IPS DF 6.9 (cell line): ENCODE measurements at regions not wholly inside any gene's neighbourhood (a gene's known extent, or its start where the extent isn't known, plus 50 kb on each side); places are given as distances from the start of the nearest gene placed in this dataset.

Source experiments
- DNase-seq: peaks from one replicate; pipeline ENCODE4 v3.0.0-alpha.2; 2013; ENCODE audit warnings: low read depth, low spot score
- H3K27ac ChIP-seq: one replicate; pipeline ENCODE4 v1.5.1; 2013; ENCODE audit warnings: low read length, control low read depth
- H3K27me3 ChIP-seq: 2 replicates; pipeline ENCODE4 v1.6.1; 2013; ENCODE audit warnings: mild to moderate bottlenecking, low read length; ENCODE audit not compliant: control insufficient read depth, insufficient read depth
- H3K36me3 ChIP-seq: 2 replicates; pipeline ENCODE4 v1.6.1; 2013; ENCODE audit warnings: low read length; ENCODE audit not compliant: control insufficient read depth, insufficient read depth
- H3K4me1 ChIP-seq: 2 replicates; pipeline ENCODE4 v1.6.1; 2013; ENCODE audit warnings: low read length; ENCODE audit not compliant: control insufficient read depth, insufficient read depth
- H3K4me3 ChIP-seq: 2 replicates; pipeline ENCODE4 v1.5.1; 2013; ENCODE audit warnings: mild to moderate bottlenecking, low read length
- H3K9me3 ChIP-seq: 2 replicates; pipeline ENCODE4 v1.6.1; 2013; ENCODE audit warnings: low read length, inconsistent platforms; ENCODE audit not compliant: control insufficient read depth, insufficient read depth
- WGBS: extraction: QIAGEN DNeasy Blood & Tissue Kit; methylation state at CpG from one replicate; pipeline ENCODE4 v1.1.7; 2013; ENCODE audit warnings: mixed read lengths, missing lambda C conversion rate; ENCODE audit not compliant: insufficient read length, insufficient coverage; 5-methylcytosine and 5-hydroxymethylcytosine counted together

DNA sequence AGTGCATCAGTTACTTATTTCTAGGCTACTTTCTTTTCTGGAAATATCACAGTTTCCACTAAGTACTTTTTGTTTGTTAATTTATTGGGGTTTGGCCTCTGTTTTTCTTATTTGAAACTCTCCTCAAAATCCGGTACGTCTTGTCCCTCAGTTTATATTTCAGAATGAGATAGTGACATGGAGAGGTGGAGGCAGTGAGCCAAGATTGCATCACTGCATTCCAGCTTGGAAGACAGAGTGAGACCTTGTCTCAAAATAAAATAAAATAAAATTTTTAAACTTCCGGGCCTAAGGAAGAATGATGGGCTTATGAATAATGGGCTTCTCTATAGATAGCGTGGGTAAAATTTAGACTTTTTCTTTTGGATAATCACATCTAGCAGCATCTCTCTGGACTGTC, 567.8 kb downstream of the TRIML1 start:
- no peaks in the 10 kb centered on the region for H3K4me1 ChIP-seq
- no CpG with 5 or more reads among the region's 4 CpGs for WGBS
- no peak overlapping the region for H3K27ac ChIP-seq
- no peaks in the 10 kb centered on the region for H3K27me3 ChIP-seq
- H3K36me3 ChIP-seq, result no peaks in the 10 kb centered on the region
- DNase-seq, result no peak
- H3K4me3 ChIP-seq, result no peak overlapping the region
- H3K9me3 ChIP-seq, result no peaks in the 10 kb centered on the region

DNA sequence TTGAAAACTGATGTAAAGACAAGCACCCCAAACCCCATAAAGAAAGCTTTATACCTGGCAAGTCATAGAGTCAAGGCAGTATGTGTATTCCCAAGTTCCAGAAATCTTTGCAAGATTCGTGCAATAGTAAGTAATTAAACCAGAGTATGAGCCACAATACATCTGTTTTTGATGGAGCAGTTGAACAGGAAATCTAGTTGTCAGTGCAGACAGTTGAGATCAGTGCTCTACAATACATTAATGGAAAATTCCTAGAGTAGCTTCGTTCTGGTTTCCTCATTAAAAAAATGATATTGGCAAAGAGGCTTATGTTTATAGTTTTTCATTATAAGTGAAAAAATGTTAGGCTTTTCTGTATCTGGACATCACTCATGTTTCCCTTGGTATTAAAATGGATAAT, 575.3 kb downstream of the TRIML1 start:
- Histone ChIP-seq H3K27ac (no peak overlapping the region), H3K9me3 (no peaks in the 10 kb centered on the region), H3K27me3 (no peaks in the 10 kb centered on the region), H3K36me3 (no peaks in the 10 kb centered on the region), H3K4me3 (no peak overlapping the region), H3K4me1 (no peaks in the 10 kb centered on the region)
- WGBS, result no CpG with 5 or more reads among the region's 2 CpGs
- no peak for DNase-seq

DNA sequence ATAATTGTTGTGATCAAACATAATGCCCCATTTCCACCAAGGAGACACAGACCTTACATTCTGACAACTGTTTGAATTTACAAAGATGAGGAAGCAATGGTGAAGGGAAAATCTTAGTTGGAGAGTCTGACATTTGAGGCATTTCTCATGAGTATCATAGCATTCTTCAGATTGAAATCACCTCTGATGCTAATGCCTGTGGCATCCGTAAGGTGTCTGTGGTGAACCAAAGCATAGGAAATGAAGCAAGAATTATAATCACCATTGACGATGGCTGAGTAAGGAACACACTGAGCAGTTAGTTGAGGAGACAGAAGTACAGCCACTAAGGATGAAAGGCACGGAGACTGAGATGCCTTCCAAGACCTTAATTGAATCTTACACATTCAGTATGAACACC, 575.7 kb downstream of the TRIML1 start:
- no peaks in the 10 kb centered on the region for H3K4me1 ChIP-seq
- no peaks in the 10 kb centered on the region for H3K36me3 ChIP-seq
- no peak overlapping the region for H3K4me3 ChIP-seq
- WGBS, result no CpG with 5 or more reads among the region's 3 CpGs
- DNase-seq, result no peak
- H3K27me3 ChIP-seq, result no peaks in the 10 kb centered on the region
- no peak overlapping the region for H3K27ac ChIP-seq
- H3K9me3 ChIP-seq, result no peaks in the 10 kb centered on the region

GRCh38 chr4:188717661-188718060, 578.4 kb downstream of the TRIML1 start:
- H3K9me3 ChIP-seq, result no peaks in the 10 kb centered on the region
- H3K36me3 ChIP-seq, result no peaks in the 10 kb centered on the region
- H3K4me3 ChIP-seq, result no peak overlapping the region
- no peak overlapping the region for H3K27ac ChIP-seq
- no peak for DNase-seq
- H3K27me3 ChIP-seq, result no peaks in the 10 kb centered on the region
- no CpG with 5 or more reads among the region's 2 CpGs for WGBS
- H3K4me1 ChIP-seq, result no peaks in the 10 kb centered on the region

DNA sequence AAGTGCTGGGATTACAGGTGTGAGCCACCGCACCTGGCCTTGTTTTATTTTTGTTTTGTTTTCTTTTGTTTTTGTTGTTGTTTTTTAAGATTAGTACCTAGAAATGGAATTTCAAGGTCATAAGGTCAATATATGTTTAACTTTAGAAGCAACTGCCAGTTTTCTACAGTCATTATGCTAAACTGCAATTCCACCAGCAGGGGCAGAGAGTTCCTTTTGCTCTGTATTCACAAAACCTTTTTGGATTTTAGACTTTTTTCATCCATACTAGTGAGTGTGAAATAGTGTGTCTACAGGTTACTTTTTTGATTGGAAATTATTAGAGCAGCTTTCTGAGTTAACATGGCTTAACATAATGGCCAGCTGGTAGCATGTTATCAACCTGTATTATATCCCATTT, 580.6 kb downstream of the TRIML1 start:
- no peak overlapping the region for H3K27ac ChIP-seq
- H3K4me3 ChIP-seq, result no peak overlapping the region
- no peaks in the 10 kb centered on the region for H3K36me3 ChIP-seq
- no peaks in the 10 kb centered on the region for H3K4me1 ChIP-seq
- no peaks in the 10 kb centered on the region for H3K9me3 ChIP-seq
- WGBS, result no CpG with 5 or more reads among the region's 1 CpG
- no peaks in the 10 kb centered on the region for H3K27me3 ChIP-seq
- no peak for DNase-seq

GRCh38 chr4:188722911-188723310, 583.7 kb downstream of the TRIML1 start:
- DNase-seq, result no peak
- Histone ChIP-seq H3K27ac (no peak overlapping the region), H3K4me1 (no peaks in the 10 kb centered on the region), H3K27me3 (no peaks in the 10 kb centered on the region), H3K9me3 (no peaks in the 10 kb centered on the region), H3K36me3 (no peaks in the 10 kb centered on the region), H3K4me3 (no peak overlapping the region)

- Histone ChIP-seq H3K27ac (no peak overlapping the region), H3K36me3 (no peaks in the 10 kb centered on the region), H3K4me1 (no peaks in the 10 kb centered on the region), H3K27me3 (no peaks in the 10 kb centered on the region), H3K9me3 (no peaks in the 10 kb centered on the region), H3K4me3 (no peak overlapping the region)
- no peak for DNase-seq
- no CpG with 5 or more reads among the region's 1 CpG for WGBS
Measured at GRCh38 chr4:188727746-188728145, 588.5 kb downstream of the TRIML1 start.

DNA sequence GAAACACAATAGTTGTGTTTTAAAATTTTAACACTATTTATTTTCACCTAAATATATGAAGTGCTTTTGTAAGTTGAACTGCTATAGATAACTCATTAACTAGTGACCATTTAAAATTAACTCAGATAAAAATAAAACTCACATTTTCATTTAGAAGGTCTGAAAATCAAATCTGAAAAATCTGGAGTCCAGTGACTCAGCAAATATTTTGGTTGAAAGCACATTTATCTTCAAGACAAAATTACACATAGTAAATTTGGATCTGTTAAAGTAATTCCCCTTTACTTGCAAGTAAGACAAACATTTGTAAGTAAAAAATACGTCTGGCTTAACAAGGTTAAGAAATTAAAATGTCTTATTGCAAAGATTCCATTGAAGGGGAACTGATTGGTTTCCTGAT, 589.1 kb downstream of the TRIML1 start:
- H3K36me3 ChIP-seq, result no peaks in the 10 kb centered on the region
- no CpG with 5 or more reads among the region's 1 CpG for WGBS
- DNase-seq, result no peak

DNA sequence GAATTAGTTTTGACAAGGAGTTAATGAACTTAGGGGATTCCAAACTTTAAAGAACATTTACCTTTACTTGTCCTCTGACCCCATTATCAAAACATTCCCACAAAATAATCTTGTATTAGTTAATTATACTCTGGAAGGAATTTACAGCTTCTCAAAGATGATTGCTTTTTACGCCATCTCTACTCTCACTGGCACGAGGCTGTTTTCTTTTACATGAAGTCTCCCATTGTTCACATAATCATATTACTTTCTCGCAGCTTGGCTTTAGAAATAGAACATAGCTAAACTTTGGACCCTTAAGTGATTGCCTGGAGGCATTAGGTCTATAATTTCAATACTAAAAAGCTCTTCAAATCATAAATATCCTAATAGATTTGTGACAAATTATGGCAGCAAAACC, 592.9 kb downstream of the TRIML1 start:
- H3K27me3 ChIP-seq, result no peaks in the 10 kb centered on the region
- no peaks in the 10 kb centered on the region for H3K36me3 ChIP-seq
- H3K4me1 ChIP-seq, result no peaks in the 10 kb centered on the region
- no peak overlapping the region for H3K27ac ChIP-seq
- no CpG with 5 or more reads among the region's 3 CpGs for WGBS
- DNase-seq, result no peak
- H3K4me3 ChIP-seq, result no peak overlapping the region
- H3K9me3 ChIP-seq, result no peaks in the 10 kb centered on the region

More for the DNA sequence above, 589.1 kb downstream of the TRIML1 start:
- no peak overlapping the region for H3K4me3 ChIP-seq
- no peaks in the 10 kb centered on the region for H3K4me1 ChIP-seq
- H3K9me3 ChIP-seq, result no peaks in the 10 kb centered on the region
- no peak overlapping the region for H3K27ac ChIP-seq
- H3K27me3 ChIP-seq, result no peaks in the 10 kb centered on the region

GRCh38 chr4:188735082-188735481, 595.8 kb downstream of the TRIML1 start:
- Histone ChIP-seq H3K4me3 (no peak overlapping the region), H3K4me1 (no peaks in the 10 kb centered on the region), H3K36me3 (no peaks in the 10 kb centered on the region), H3K27ac (no peak overlapping the region), H3K9me3 (no peaks in the 10 kb centered on the region), H3K27me3 (no peaks in the 10 kb centered on the region)
- no peak for DNase-seq
- no CpG with 5 or more reads among the region's 15 CpGs for WGBS

DNA sequence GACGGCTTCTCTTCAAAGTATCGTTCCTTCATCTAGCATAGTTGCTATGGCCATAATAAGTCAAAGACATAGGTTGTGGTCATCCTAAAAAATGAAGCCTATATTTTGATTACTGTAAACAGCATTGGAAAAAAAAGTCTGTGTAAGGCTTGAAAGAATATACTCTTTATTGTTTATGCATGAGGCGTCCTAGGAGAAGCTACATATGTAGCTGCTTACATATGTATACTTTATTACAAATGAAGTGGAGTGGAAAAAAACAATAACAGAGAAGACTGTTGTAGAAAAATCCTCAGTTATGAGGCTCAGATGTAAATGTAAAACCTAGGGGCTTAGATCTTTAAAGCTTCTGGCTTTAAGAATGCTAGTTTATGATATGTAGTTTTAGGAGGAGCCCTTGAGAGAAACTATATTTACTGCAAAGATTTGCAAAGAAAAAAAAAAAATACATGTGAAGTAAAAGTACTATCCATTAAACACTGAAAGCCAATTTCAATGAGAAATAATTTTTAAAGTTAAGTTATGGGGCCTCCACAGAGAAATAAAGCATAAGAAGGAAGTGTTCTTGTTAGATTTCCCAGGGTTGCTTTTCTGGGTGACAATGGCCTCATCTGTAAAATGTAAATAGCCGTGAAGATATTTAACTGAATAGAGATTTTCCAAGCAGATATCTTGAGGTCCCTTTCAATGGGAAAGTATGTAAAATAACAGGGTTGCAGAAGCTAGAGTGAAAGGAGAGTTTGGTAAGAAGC, 598.2 kb downstream of the TRIML1 start:
- Histone ChIP-seq H3K27ac (no peak overlapping the region), H3K4me1 (no peaks in the 10 kb centered on the region), H3K9me3 (no peaks in the 10 kb centered on the region), H3K27me3 (no peaks in the 10 kb centered on the region), H3K36me3 (no peaks in the 10 kb centered on the region), H3K4me3 (no peak overlapping the region)
- DNase-seq, result no peak
- no CpG with 5 or more reads among the region's 4 CpGs for WGBS
